GM12878 (cell line): ENCODE measurements at regions not wholly inside any gene's neighbourhood (a gene's known extent, or its start where the extent isn't known, plus 50 kb on each side); places are given as distances from the start of the nearest gene placed in this dataset.

Source experiments
- ATAC-seq: fragments of 200-7000 bp; cut with Tn5 transposase; 3 replicates; pipeline ENCODE4 v1.9.1; 2020; ENCODE audit warnings: mild to moderate bottlenecking, moderate library complexity
- BruUV-seq: library from RNA; stranded (reverse); fragments of 400-500 nt; replicated peaks from 2 replicates; lab custom pipeline; 2021; lab: Mats Ljungman, UMichigan
- CTCF ChIA-PET: fragments of 300-600 bp; sonication (Branson Sonifier 250); formaldehyde crosslinking; extraction: SDS; loops from one replicate; lab custom pipeline; 2021; ENCODE audit warnings: inconsistent platforms; lab: Yijun Ruan, JAX
- POLR2A ChIA-PET: fragments of 350-600 bp; formaldehyde crosslinking; extraction: SDS; loops from one replicate; lab custom pipeline; 2021; ENCODE audit warnings: inconsistent platforms; lab: Charles Lee
- RAD21 ChIA-PET: fragments of 300-600 bp; sonication (Branson Sonifier 250); formaldehyde crosslinking; loops from one replicate; lab custom pipeline; 2023; ENCODE audit warnings: antibody characterized with exemption; ENCODE audit not compliant: unreplicated experiment; lab: Charles Lee
- SMC1A ChIA-PET: fragments of 300-600 bp; sonication (Branson Sonifier 250); formaldehyde crosslinking; loops from one replicate; lab custom pipeline; 2023; ENCODE audit not compliant: unreplicated experiment, uncharacterized antibody; lab: Charles Lee
- DNase-seq: peaks from one replicate; pipeline ENCODE4 v3.0.0-alpha.2; 2011; ENCODE audit warnings: low read depth, low spot score
- FAIRE-seq: peaks from 3 replicates; lab custom pipeline; 2011; peaks lifted over from hg19 to GRCh38; lab: Jason Lieb, UNC
- H2AFZ ChIP-seq: 2 replicates; pipeline ENCODE4 v1.6.0; 2011; ENCODE audit warnings: low read depth, low read length, control low read depth; ENCODE audit not compliant: control insufficient read depth
- H3K27ac ChIP-seq: 2 replicates; pipeline ENCODE4 v1.5.1; 2011; ENCODE audit warnings: control low read depth; ENCODE audit not compliant: control insufficient read depth, insufficient read depth
- H3K27me3 ChIP-seq, 2 experiments: replicated peaks in 1 of 2; 2 replicates each; pipeline versions ENCODE4 v1.6.0 to v1.6.1; 2011; ENCODE audit warnings: low read length in 1 of 2; ENCODE audit not compliant: control insufficient read depth in 2 of 2, insufficient read depth in 2 of 2
- H3K36me3 ChIP-seq, 2 experiments: 2 replicates each; pipeline ENCODE4 v1.5.1; 2011; ENCODE audit warnings: low read length in 1 of 2; ENCODE audit not compliant: control insufficient read depth in 2 of 2, insufficient read depth in 2 of 2
- H3K4me1 ChIP-seq: 2 replicates; pipeline ENCODE4 v1.6.1; 2011; ENCODE audit warnings: mild to moderate bottlenecking, low read length, moderate library complexity, mixed read lengths; ENCODE audit not compliant: control insufficient read depth, insufficient read depth
- H3K4me2 ChIP-seq: 2 replicates; pipeline ENCODE4 v1.6.0; 2011; ENCODE audit warnings: control low read depth; ENCODE audit not compliant: control insufficient read depth, insufficient read depth
- H3K4me3 ChIP-seq: fragments of 200-600 bp; sonication (generic); 2 replicates; pipeline ENCODE4 v1.5.1; 2016
- H3K79me2 ChIP-seq: 2 replicates; pipeline ENCODE4 v1.6.0; 2011; ENCODE audit warnings: low read length; ENCODE audit not compliant: control insufficient read depth, insufficient read depth
- H3K9ac ChIP-seq: 2 replicates; pipeline ENCODE4 v1.8.0; 2011; ENCODE audit warnings: low read length, control low read depth, mixed read lengths; ENCODE audit not compliant: control insufficient read depth, insufficient read depth
- H3K9me3 ChIP-seq: replicated peaks from 3 replicates; pipeline ENCODE4 v1.5.1; 2011; ENCODE audit warnings: mild to moderate bottlenecking, low read length; ENCODE audit not compliant: control insufficient read depth, insufficient read depth
- H4K20me1 ChIP-seq: 2 replicates; pipeline ENCODE4 v1.6.0; 2011; ENCODE audit not compliant: control insufficient read depth, insufficient read depth
- BMI1 ChIP-seq: fragments of 450-650 bp; IDR thresholded peaks from 2 replicates; pipeline ENCODE4 v1.6.1; 2016; ENCODE audit warnings: mild to moderate bottlenecking, moderate library complexity, borderline replicate concordance
- ETV6 ChIP-seq, 2 experiments: fragments of 450-650 bp in 1 of 2; IDR thresholded peaks in 1 of 2; conservative IDR thresholded peaks in 1 of 2; 2 replicates each; pipeline ENCODE4 v1.6.1; 2014; ENCODE audit warnings: antibody characterized with exemption in 1 of 2, borderline replicate concordance in 1 of 2, low read depth in 1 of 2, mild to moderate bottlenecking in 1 of 2, moderate library complexity in 1 of 2
- FOS ChIP-seq: IDR thresholded peaks from 3 replicates; pipeline ENCODE4 v1.6.1; 2011; ENCODE audit warnings: borderline replicate concordance; ENCODE audit not compliant: insufficient read length; ENCODE audit errors: extremely low read depth
- JUND ChIP-seq: IDR thresholded peaks from 2 replicates; pipeline ENCODE4 v1.6.1; 2012; ENCODE audit warnings: low read depth, mild to moderate bottlenecking, low read length, improper control_type of control experiment, moderate library complexity
- NFYB ChIP-seq: IDR thresholded peaks from 2 replicates; pipeline ENCODE4 v1.6.1; 2011; ENCODE audit warnings: low read depth, mild to moderate bottlenecking, low read length, improper control_type of control experiment, moderate library complexity; ENCODE audit not compliant: insufficient read depth
- SUPT20H ChIP-seq: IDR thresholded peaks from 2 replicates; pipeline ENCODE4 v1.6.1; 2011; ENCODE audit warnings: low read depth, mild to moderate bottlenecking, low read length, moderate library complexity, borderline replicate concordance; ENCODE audit not compliant: control insufficient read depth
- TAF1 ChIP-seq: IDR thresholded peaks from 2 replicates; pipeline ENCODE4 v1.6.1; 2011; ENCODE audit warnings: mild to moderate bottlenecking, low read depth, low read length, borderline replicate concordance
- TCF12 ChIP-seq: IDR thresholded peaks from 2 replicates; pipeline ENCODE4 v1.6.1; 2011; ENCODE audit warnings: low read depth, mild to moderate bottlenecking, low read length
- TCF7 ChIP-seq: IDR thresholded peaks from 2 replicates; pipeline ENCODE4 v1.6.1; 2014; ENCODE audit warnings: antibody characterized with exemption, borderline replicate concordance
- ZSCAN29 ChIP-seq: fragments of 450-650 bp; IDR thresholded peaks from 2 replicates; pipeline ENCODE4 v1.6.1; 2017; ENCODE audit warnings: mild to moderate bottlenecking, moderate library complexity
- WGBS: methylation state at CpG from one replicate; pipeline ENCODE4 v1.1.6; 2016; ENCODE audit warnings: low lambda C conversion rate; ENCODE audit not compliant: insufficient replicate concordance, insufficient coverage; ENCODE audit errors: missing lambda C conversion rate; 5-methylcytosine and 5-hydroxymethylcytosine counted together
- in situ Hi-C: fragments of 300-500 bp; cut with MboI; formaldehyde crosslinking; loops from 9 replicates; pipeline ENCODE4 v1.14.3; 2018; ENCODE audit warnings: mixed read lengths
- intact Hi-C: fragments of 100-400 bp; cut with micrococcal nuclease; formaldehyde crosslinking; loops from one replicate; pipeline ENCODE4 v1.14.2; 2022; ENCODE audit not compliant: unreplicated experiment
- TF ChIP-seq, protein P1 (sequence below): fragments of 450-650 bp; IDR thresholded peaks from 2 replicates; pipeline ENCODE4 v1.6.1; 2017; ENCODE audit warnings: mild to moderate bottlenecking
- TF ChIP-seq, protein P2 (sequence below): fragments of 150-350 bp; IDR thresholded peaks from 2 replicates; pipeline ENCODE4 v1.6.1; 2014; ENCODE audit warnings: mild to moderate bottlenecking, low read depth, low read length
- TF ChIP-seq, protein P3 (sequence below): fragments of 450-650 bp; formaldehyde crosslinking; IDR thresholded peaks from 2 replicates; pipeline ENCODE4 v1.4.0; 2020; ENCODE audit warnings: mild to moderate bottlenecking, moderate library complexity
- TF ChIP-seq, protein P4 (sequence below), 3 experiments: IDR thresholded peaks in 2 of 3; conservative IDR thresholded peaks in 1 of 3; 2 replicates each; pipeline ENCODE4 v1.5.1; 2011; ENCODE audit warnings: low read depth in 3 of 3, low read length in 3 of 3, mild to moderate bottlenecking in 3 of 3, control low read depth in 2 of 3, moderate library complexity in 2 of 3, inconsistent platforms in 1 of 3, mixed read lengths in 1 of 3; ENCODE audit not compliant: control insufficient read depth in 2 of 3, insufficient read depth in 1 of 3; ENCODE audit errors: extremely low read depth in 1 of 3

DNA sequence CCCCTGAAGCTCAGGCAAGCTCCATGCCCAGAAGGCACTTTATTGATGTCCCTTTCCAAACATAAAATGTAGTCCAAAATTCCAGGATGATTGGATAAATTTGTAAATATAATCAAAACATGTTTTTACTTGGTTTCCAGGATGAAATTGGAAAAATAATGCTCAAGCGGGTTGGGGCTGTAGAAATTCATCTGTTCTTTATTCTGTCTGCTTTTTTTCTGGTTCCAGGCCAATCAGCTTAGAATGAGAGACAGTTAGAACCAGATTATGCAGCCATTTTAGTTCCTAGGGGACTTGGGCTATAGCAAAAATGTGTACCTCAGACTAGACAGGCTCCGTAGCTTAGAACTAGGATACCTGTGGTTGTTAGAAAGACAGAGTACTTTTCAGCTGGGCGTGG, 450.8 kb downstream of the MCTP2 start:
- ATAC-seq: no peak
- H4K20me1 ChIP-seq: no peaks in the 10 kb centered on the region
- no peak overlapping the region for H2AFZ ChIP-seq
- no peak overlapping the region for H3K4me2 ChIP-seq
- H3K4me3 ChIP-seq: no peak overlapping the region
- H3K4me1 ChIP-seq: no peaks in the 10 kb centered on the region
- WGBS: 8% methylated on average over 3 of the region's 3 CpGs
- ChIA-PET CTCF (interaction anchor here (0.7 kb wide), 1 partner anchor 273 kb away, joined by 3 read pairs; no protein-coding TSS in a partner anchor), POLR2A (no interaction called here), SMC1A (no interaction called here), RAD21 (no interaction called here)
- in situ Hi-C loops (no loop called here), intact Hi-C loops (no loop called here)
- no TSS peak for BruUV-seq
- H3K36me3 ChIP-seq: no peaks in the 10 kb centered on the region
- TF ChIP-seq FOS: no peak
- TF ChIP-seq TCF7: no peak
- no peak for TF ChIP-seq TCF12
- no peak for TF ChIP-seq TAF1
- TF ChIP-seq ZSCAN29: no peak
- TF ChIP-seq NFYB: no peak
- TF ChIP-seq, protein P1, sequence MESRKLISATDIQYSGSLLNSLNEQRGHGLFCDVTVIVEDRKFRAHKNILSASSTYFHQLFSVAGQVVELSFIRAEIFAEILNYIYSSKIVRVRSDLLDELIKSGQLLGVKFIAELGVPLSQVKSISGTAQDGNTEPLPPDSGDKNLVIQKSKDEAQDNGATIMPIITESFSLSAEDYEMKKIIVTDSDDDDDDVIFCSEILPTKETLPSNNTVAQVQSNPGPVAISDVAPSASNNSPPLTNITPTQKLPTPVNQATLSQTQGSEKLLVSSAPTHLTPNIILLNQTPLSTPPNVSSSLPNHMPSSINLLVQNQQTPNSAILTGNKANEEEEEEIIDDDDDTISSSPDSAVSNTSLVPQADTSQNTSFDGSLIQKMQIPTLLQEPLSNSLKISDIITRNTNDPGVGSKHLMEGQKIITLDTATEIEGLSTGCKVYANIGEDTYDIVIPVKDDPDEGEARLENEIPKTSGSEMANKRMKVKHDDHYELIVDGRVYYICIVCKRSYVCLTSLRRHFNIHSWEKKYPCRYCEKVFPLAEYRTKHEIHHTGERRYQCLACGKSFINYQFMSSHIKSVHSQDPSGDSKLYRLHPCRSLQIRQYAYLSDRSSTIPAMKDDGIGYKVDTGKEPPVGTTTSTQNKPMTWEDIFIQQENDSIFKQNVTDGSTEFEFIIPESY: no peak
- TF ChIP-seq, protein P2, sequence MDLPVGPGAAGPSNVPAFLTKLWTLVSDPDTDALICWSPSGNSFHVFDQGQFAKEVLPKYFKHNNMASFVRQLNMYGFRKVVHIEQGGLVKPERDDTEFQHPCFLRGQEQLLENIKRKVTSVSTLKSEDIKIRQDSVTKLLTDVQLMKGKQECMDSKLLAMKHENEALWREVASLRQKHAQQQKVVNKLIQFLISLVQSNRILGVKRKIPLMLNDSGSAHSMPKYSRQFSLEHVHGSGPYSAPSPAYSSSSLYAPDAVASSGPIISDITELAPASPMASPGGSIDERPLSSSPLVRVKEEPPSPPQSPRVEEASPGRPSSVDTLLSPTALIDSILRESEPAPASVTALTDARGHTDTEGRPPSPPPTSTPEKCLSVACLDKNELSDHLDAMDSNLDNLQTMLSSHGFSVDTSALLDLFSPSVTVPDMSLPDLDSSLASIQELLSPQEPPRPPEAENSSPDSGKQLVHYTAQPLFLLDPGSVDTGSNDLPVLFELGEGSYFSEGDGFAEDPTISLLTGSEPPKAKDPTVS: no peak
- TF ChIP-seq, protein P3, sequence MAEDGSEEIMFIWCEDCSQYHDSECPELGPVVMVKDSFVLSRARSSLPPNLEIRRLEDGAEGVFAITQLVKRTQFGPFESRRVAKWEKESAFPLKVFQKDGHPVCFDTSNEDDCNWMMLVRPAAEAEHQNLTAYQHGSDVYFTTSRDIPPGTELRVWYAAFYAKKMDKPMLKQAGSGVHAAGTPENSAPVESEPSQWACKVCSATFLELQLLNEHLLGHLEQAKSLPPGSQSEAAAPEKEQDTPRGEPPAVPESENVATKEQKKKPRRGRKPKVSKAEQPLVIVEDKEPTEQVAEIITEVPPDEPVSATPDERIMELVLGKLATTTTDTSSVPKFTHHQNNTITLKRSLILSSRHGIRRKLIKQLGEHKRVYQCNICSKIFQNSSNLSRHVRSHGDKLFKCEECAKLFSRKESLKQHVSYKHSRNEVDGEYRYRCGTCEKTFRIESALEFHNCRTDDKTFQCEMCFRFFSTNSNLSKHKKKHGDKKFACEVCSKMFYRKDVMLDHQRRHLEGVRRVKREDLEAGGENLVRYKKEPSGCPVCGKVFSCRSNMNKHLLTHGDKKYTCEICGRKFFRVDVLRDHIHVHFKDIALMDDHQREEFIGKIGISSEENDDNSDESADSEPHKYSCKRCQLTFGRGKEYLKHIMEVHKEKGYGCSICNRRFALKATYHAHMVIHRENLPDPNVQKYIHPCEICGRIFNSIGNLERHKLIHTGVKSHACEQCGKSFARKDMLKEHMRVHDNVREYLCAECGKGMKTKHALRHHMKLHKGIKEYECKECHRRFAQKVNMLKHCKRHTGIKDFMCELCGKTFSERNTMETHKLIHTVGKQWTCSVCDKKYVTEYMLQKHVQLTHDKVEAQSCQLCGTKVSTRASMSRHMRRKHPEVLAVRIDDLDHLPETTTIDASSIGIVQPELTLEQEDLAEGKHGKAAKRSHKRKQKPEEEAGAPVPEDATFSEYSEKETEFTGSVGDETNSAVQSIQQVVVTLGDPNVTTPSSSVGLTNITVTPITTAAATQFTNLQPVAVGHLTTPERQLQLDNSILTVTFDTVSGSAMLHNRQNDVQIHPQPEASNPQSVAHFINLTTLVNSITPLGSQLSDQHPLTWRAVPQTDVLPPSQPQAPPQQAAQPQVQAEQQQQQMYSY: no peak
- TF ChIP-seq BMI1: no peak
- TF ChIP-seq ETV6 (conservative IDR thresholded peaks at IDR 0.05 in 1 of 2, IDR thresholded peaks at IDR 0.05 in 1 of 2; ENCODE audit: borderline replicate concordance in 1 of 2, low read depth in 1 of 2): no peak
- TF ChIP-seq, protein P4, sequence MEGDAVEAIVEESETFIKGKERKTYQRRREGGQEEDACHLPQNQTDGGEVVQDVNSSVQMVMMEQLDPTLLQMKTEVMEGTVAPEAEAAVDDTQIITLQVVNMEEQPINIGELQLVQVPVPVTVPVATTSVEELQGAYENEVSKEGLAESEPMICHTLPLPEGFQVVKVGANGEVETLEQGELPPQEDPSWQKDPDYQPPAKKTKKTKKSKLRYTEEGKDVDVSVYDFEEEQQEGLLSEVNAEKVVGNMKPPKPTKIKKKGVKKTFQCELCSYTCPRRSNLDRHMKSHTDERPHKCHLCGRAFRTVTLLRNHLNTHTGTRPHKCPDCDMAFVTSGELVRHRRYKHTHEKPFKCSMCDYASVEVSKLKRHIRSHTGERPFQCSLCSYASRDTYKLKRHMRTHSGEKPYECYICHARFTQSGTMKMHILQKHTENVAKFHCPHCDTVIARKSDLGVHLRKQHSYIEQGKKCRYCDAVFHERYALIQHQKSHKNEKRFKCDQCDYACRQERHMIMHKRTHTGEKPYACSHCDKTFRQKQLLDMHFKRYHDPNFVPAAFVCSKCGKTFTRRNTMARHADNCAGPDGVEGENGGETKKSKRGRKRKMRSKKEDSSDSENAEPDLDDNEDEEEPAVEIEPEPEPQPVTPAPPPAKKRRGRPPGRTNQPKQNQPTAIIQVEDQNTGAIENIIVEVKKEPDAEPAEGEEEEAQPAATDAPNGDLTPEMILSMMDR (IDR thresholded peaks at IDR 0.05 in 2 of 3, conservative IDR thresholded peaks at IDR 0.05 in 1 of 3; ENCODE audit: control insufficient read depth in 2 of 3, extremely low read depth in 1 of 3, insufficient read depth in 1 of 3, low read depth in 3 of 3, low read length in 3 of 3): no peak
- TF ChIP-seq JUND: no peak
- no peak for TF ChIP-seq SUPT20H
- no peaks in the 10 kb centered on the region for H3K9me3 ChIP-seq
- H3K9ac ChIP-seq: no peak overlapping the region
- H3K27me3 ChIP-seq: no peaks in the 10 kb centered on the region
- no peaks in the 10 kb centered on the region for H3K79me2 ChIP-seq
- no peak for DNase-seq
- H3K27ac ChIP-seq: no peak overlapping the region
- no peak for FAIRE-seq
